A172 (cell line): ENCODE measurements at regions not wholly inside any gene's neighbourhood (a gene's known extent, or its start where the extent isn't known, plus 50 kb on each side); places are given as distances from the start of the nearest gene placed in this dataset.
"Not testable (repeated sequence)": the region's sequence is repeated elsewhere in the genome, so short reads cannot be mapped to it uniquely, and the experiment has no call there.

Experiments
- DNase-seq: peaks from one replicate; pipeline ENCODE4 v3.0.0-alpha.2; 2015; ENCODE audit warnings: low spot score

DNA sequence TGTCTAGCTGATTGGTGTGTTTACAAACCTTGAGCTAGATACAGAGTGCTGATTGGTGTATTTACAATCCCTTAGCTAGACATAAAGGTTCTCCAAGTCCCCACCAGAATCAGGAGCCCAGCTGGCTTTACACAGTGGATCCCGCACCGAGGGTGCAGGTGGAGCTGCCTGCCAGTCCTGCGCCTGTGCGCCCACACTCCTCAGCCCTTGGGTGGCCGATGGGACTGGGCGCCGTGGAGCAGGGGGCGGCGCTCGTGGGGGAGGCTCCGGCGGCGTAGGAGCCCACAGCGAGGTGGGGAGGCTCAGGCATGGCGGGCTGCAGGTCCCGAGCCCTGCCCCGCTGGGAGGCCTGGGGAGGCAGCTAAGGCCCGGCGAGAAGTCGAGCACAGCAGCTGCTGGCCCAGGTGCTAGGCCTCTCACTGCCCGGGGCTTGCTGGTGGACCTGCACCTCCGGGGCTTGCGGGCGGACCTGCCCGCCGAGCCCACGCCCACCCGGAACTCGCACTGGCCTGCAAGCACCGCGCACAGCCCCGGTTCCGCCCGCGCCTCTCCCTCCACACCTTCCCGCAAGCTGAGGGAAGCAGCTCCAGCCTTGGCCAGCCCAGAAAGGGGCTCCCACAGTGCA lies 51.0 kb upstream of the CDYL start:
- DNase-seq: not testable (repeated sequence)

DNA sequence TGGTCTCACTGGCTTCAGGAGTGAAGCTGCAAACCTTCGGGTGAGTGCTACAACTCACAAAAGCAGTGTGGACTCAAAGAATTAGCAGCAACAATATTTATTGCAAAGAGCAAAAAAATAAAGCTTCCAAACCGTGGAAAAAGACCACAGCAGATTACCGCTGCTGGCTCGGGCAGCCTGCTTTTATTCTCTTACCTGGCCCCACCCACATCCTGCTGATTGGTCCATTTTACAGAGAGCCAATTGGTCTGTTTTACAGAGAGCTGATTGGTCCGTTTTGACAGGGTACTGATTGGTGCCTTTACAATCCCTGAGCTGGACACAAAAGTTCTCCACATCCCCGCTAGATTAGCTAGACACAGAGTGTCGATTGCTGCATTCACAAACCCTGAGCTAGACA lies 51.5 kb upstream of the CDYL start:
- not testable (repeated sequence) for DNase-seq

DNA sequence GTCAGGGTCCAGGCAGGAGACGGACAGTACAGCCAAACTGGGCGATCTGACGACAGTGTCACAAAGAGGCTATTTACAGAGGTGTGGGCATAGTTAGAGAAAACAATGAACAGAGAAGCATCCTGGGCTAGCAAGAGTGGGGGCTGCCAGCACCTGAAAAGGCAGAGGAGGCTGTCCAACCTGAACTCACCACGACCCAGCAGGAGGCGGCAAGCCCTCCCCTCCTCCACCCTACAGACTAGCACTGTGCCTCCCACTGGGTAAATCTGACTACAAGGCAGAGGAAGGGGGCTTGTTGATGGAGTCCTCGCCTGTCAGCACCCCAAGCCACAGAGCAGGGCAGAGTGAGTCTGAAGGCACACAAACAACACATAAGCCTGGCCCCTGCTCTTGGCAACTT lies 52.8 kb upstream of the CDYL start:
- no peak for DNase-seq

DNA sequence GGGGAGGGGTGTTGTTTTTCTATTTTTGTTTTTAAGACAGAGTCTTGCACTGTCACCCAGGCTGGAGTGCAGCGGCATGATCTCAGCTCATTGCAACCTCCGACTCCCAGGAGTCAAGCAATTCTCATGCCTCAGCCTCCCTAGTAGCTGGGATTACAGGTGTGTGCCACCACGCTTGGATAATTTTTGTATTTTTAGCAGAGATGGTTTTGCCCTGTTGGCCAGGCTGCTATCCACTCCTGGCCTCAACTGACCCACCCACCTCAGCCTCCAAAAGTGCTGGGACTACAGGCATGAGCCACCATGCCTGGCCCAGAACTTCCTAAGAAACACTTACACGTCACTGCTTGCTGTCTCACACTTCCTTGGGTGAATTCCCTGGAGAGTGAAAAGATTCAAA lies 54.8 kb upstream of the CDYL start:
- not testable (repeated sequence) for DNase-seq

DNA sequence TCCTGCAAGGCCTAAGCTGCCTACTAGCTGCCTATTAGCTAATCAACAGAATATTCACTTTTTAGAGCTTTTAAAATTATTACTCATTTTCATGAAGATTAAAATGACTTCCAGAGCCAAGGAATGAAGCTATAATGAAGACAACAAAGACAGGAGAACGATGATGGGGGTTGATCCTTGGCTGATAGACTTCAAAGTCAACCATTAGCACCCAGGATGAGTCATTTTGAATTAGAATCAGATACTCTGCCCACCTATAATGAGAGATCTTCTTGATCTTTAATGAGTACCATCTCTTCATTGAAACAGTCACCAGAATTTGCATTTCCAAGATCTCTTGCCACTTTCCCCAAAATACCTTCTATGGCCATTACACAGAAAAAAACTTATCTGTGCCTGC lies 56.7 kb upstream of the CDYL start:
- DNase-seq: no peak

DNA sequence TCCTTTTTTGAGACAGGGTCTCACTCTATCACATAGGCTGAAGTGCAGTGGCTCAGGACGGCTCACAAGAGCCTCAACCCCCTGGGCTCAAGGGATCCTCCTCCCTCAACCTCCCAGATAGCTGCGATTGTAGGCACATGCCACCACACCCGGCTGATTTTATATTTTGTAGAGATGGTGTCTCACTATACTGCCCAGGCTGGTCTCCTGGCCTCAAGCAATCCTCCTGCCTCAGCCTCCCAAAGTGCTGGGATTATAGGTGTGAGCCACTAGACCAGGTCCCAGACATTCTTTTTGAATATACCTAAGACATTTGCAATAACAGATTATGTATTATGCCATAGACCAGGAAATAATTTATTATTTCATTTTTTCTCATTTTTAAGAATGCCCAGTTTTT lies 58.3 kb upstream of the CDYL start:
- no peak for DNase-seq

DNA sequence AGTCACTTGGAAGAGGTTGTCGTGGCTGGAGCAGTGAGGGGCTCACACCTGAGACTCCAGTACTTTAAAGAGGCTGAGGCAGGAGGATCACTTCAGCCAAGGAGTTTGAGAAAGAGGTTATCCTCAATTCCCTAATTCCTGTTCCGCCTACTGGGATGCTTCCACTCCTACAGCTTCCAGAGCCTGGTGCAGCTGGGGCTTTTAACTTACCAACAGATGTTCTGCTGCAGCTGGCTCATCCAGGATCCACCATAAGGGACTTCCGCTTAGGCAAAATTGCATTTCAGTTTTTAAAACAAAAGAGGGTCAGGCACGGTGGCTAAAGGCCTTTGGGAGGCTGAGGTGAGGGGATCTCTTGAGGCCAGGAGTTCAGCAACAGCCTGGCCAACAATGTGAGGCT lies 59.1 kb upstream of the CDYL start:
- DNase-seq: no peak

DNA sequence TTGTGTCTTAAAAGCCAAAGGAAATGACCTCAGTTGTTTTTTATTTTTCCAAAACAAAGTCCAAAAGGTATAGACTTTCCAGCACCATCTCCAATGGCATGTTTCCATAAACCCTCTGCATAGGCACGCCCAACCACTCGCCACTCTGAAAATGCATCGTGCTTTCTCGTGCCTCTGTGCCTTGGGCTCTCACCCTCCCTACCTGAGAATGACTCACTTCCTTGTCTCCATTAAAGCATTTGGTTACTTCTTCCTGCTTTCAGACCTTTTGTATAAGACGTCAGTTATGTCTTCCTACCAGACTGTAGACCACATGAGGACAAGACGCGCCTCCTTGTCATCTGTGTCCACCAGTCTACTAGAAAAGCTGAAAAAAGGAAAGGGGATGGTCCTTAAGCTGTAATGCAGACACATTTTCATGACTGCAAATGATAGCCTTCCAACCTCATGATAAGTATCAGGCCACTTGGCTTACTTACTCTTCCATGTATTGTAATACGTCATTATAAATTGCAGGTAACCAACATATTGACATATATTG lies 61.2 kb upstream of the CDYL start:
- peak; percentile 17 for DNase-seq

DNA sequence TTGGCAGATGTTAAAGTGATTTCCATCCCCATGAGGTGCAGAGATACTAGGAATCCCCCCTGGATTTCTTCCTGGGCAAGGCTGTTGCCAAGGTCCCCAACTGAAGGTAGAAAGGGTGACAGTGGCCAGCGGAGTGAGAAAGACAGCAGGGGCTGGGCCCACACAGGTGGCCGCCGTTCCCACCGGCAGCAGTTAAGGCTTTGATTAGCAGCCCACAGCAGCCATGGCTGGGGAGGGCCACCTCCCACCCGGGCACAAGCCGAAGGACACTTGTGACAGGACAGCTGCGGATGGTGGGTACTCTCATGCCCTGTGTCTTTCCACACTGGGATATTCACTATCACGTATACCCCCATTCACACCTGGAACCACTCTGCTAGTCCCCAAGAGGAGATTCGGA lies 63.9 kb upstream of the CDYL start:
- no peak for DNase-seq

DNA sequence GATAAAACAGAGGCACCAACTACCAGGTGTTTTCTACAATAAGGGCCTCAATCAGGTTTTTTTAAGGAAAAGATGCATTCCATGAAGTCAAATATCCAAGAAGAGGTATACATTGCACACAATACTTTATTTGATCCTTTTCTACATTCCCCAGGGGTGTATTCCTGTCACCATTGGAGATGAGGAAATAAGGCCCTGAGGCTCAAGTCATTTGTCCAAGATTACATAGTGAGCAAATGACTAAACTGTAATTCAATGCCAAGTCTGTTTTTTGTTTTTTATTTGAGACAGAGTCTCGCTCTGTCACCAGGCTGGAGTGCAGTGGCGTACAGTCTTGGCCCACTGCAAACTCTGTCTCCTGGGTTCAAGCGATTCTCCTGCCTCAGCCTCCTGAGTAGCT lies 69.2 kb upstream of the CDYL start:
- no peak for DNase-seq

DNA sequence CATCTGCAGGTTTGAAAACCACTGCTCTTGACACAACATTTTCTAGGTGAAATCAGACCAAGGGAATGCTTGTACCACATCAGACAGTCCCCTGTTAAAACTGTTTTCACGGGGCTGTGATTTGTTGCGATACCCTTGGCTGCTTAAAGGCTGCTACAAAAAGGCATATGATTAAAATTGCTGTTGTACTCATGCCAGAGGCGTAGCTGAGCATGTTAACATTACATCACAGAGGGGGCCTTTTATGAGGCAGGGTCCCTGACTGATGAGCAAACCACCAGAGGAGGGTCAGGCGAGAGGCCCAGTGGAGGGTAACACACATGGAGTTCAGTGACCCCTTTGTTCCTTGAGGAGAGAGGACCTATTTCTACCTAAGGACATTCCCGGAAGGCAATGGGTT lies 70.4 kb upstream of the CDYL start:
- no peak for DNase-seq

DNA sequence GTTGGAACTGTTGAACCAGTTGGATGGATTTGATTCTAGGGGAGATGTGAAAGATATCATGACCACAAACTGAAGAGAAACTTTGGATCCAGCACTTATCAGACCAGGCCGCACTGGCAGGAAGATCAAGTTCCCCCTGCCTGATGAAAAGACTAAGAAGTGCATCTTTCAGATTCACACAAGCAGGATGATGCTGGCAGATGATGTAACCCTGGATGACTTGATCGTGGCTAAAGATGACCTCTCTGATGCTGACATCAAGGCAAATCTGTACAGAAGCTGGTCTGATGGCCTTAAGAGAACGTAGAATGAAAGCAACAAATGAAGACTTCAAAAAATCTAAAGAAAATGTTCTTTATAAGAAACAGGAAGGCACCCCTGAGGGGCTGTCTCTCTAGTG lies 72.8 kb upstream of the CDYL start:
- DNase-seq: no peak

DNA sequence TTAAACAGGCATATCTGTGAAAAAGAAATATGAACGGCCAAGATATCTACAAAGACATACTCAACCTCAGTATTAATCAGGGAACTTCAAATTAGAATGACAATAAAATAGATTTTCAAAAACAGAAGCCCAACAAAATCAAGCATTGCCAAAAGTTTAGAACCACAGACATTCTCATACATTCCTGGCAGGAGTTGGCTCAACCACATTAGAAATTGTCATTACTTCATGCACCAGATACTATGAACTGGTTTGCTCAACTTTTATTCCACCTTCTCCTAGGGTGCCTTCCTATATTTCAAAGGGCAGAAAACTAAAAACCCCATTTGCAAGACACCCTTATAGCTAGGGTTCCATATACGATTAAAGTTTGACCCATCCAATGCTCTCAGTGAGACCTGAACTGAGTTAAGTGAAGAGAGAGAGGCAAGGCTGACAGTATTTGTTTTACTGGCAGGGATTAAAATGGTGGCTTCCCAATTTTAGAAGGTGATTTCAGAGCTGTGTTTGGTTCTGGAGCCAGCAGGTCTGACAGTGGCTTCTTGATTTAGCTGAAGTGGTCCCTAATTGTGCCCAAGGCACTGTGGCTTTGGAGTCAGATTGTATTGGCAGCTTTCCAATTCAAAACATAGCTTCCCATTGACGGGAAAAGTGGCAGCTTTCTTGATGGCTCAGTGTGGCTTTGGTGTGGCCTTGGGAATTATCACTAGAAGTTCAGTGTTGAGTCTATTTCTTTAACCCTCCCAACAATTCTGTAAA lies 77.1 kb upstream of the CDYL start:
- no peak for DNase-seq

DNA sequence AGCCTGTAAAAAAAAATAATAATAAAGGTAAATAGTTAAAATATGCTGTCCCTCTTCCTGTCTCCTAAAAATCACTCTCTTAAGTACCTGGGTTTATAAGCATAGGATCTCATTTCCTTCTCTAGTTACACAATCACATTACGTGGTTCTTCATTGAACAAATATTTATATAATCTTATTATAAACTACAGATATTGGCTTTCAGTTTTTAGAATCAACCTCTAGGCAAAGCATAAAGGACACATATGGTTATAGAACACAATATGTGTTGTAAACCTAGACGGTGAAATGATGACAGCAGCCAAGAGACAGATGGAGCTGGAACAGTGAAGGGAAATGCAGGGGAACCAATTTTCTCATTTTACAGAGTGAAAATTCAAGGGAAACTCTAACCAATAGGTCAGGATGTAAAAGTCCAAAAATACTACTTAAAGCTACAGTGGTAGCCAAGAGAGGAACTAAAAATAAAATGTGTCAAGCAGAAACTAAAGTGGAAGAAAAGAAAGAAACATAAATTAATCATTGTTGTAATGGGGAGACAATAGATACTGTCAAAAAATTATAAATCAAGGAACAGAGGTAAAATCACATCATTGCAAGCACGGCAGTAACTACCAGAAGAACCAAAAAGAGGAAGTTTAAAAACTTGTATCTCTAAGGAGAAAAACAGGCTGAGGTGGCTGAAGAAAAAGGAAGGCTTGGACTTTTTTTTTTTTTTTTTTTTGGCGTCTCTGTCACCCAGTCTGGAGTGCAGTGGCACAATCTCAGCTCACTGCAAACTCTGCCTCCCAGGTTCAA lies 82.8 kb upstream of the CDYL start:
- no peak for DNase-seq

DNA sequence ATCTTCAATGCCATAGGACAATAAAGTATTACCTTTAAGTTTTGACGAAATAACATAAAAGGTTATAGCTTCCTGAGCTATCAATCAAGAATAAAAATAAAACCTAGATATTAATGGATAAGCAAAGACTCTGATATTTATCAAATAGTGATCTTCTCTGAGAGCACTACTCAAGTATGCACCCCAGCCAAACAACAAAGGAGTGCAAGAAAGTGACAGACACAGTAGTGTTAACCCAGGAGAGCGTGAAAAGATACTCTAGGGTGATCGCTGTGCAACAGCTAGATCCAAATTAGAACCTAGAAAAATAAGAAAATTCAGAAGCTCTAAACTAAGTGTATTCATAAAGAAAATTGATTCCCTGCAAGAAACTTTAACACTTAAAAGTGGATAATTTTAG lies 83.5 kb upstream of the CDYL start:
- no peak for DNase-seq

DNA sequence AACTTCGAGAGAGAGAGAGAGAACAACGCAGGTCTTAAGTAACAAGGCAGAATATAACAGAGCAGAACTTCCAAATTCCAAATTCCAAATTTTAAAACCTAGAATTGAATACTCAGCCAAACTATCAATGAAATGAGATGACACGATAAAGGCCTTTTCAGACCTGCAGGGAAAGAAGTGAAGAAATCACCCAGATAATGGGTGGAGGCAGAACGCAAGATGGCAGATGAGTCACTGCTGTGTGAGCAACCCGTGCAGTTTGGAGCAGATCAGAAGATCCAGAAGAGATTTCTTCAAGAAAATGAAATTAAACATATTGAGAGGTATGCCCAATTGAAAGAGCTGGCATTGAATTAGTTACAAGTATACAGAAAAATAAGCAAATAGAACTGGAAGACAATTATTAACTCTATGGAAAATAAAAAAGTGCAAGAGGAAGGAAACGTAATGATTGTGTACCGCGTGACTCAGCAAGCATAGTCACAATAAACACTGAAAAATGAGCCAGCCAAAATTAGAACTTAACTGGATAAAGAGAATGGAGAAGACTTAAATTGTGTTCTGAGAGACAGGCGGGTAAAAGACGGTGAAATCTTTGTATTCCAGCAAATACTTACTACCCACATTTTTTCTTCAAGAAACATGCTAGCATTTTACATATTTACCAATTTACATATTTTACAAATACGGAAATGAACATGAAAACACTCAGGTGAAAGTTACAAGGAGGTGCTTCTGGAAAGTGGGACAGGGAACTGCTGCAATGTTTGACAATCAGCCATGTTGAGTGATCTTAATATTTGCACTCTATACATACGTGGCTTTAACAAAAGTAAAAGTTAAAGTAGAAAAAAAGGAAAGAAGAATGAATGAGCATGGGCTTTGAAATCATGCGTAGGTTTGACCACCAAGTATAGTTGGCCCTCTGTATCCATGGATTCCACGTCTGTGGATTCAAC lies 87.9 kb upstream of the CDYL start:
- DNase-seq: peak; percentile 81

DNA sequence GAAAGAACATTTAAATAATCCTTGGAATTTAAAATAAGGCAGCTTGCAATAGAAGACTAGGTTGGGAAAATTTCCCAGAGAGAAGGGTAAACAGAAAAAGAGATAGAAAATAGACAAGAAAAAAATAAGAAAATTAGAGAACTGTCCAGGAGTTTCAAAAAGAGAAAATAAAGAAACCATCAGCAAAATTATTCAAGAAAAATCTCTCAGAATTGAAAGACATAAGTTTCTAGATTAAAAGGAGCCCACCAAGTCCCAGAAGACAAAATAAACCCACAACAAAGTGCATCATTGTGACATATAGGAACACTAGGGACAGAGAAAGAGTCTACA lies 88.6 kb upstream of the CDYL start:
- no peak for DNase-seq

DNA sequence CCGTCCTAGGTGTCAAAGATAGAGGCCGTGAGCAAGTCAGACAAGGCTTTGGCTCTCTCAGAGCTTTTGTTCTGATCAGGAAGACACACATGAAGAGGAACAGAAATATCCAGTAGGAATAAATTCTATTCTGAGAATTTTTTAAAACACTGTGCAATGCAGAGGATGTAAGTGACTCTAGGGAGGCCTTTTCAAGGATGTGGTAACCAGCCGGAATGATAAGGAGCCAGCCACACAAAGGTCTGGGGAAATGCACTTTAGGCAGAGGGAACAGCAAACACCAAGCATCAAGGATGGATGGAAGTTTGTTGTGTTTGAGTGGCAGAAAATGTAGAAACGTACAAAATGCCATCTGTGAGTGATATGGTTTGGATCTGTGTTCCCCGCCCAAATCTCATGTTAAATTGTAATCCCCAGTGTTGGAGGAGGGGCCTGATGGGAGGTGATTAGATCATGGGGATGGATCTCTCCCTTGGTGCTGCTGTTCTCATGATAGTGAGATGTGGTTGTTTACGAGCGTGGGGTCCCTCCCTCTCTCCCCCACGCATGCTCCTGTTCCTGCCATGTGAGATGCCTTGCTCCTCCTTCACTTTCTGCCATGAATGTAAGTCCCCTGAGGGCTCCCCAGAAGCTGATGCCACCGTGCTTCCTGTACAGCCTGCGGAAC lies 93.6 kb upstream of the CDYL start:
- DNase-seq: no peak

DNA sequence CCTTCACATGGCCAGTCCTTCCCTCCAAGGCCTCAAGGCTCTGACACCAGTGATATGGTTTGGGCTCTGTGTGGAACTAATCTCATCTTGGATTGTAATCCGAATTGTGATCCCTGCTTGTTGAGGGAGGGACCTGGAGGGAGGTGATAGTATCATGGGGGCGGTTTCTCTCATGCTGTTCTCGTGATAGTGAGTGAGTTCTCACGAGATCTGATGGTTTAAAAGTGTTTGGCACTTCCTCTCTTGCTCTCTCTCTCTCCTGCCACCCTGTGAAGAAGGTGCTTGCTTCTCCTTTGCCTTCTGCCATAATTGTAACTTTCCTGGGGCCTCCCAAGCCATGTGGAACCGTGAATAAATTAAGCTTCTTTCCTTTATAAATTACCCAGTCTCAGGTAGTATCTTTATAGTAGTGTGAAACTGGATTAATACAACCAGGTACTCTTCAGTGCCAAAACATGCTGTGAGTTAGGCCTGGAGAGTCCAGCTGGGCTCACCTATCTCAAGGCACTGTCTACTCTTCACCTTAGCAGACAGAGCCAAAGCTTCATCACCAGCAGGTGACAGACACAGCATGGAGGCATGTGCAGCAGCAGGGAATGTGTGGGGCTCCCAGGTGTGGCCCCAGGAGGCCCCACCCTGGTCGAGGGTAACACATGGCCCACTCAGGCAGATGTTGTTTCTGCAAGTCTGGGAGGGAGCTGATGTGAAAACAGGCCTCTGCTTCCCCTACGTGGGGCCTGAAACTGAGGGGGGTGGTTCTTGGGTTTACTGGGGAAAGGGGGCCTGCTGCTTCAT lies 97.5 kb upstream of the CDYL start:
- no peak for DNase-seq

DNA sequence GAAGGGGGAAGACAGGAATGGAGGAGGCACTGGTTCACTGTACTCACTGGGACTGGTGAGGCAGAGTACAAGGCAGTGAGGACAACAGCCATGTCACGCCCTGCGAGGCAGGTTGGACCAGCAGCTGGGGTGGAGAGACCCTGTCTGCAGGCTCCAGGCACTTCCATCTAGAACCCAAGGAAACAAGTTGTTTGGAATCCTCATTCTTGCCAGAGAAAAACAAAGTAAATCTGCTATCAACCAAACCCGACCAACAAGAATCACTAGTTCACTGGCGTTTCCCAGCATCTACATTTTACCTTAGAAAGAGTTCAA lies 98.5 kb upstream of the CDYL start:
- no peak for DNase-seq
